ENCODE measurements at regions not wholly inside any gene's neighbourhood (a gene's known extent, or its start where the extent isn't known, plus 50 kb on each side); places are given as distances from the start of the nearest gene placed in this dataset.
"Not testable (repeated sequence)": the region's sequence is repeated elsewhere in the genome, so short reads cannot be mapped to it uniquely, and the experiment has no call there.

DNA sequence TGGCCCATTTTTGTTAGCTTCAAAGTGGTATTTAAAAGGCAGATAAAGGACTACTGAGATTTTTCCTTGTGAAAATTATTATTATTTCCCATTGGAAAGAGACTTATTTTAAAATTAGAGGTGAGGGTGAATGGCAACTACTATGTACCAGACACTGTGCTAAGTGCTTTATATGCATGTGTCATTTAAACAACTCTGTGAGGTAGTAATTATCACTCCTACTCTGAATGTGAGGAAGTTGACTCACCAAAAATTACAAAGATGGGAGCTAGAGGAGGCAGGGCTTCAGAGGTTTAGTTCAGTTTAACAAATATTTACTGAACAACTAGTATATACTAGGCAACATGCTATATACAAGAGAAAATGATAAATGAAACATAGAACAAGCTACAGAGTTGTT is 78.2 kb downstream of the MSL3 start:
- DNase-seq: no peak

- DNase-seq: no peak
Observed at GRCh38 chrX:11837437-11837836, 79.4 kb downstream of the MSL3 start.

DNA sequence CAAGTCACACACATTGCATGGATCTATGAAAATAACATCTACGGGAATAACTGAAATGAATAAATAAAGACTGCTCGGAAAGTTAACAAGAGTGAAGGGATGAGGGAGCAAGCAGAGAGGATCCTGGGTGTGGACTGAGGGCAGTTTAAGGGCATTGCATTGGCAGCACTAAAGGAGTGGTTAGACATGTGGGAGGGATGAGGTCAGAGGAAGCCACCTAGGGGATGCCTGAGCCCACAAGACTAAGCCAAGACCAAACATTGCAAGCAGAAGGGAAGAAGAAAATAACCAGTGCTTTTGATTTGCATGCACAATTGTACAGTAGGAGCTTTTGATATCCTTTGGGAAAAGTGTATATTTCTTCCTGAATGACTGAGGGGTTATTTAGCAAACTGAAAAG is 106.1 kb downstream of the MSL3 start:
- no peak for DNase-seq

GRCh38 chrX:11867610-11868345 is 109.7 kb downstream of the MSL3 start:
- no peak for DNase-seq

- DNase-seq: no peak
Observed at GRCh38 chrX:11870789-11871188, 112.8 kb downstream of the MSL3 start.

GRCh38 chrX:11881485-11882170 is 123.6 kb downstream of the MSL3 start:
- no peak for DNase-seq

GRCh38 chrX:11886745-11887144 is 128.7 kb downstream of the MSL3 start:
- DNase-seq: no peak

GRCh38 chrX:11887175-11887574 is 129.1 kb downstream of the MSL3 start:
- DNase-seq: no peak

DNA sequence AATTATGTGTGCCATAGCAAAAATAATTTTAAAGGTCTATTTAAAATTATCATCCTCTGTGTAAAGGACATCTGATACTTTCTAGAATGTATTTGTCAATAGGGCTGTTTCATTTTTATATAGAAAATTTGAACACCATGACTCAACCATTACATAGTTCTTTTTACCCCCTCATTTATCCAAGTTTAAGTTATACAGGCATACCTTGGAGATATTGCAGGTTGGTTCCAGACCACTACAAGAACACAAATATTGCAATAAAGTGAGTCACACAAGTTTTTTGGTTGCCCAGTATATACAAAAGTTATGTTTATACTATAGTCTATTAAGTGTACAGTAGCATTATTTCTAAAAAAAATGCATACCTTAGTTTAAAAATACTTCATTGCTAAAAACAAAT is 130.4 kb downstream of the MSL3 start:
- DNase-seq: no peak

DNA sequence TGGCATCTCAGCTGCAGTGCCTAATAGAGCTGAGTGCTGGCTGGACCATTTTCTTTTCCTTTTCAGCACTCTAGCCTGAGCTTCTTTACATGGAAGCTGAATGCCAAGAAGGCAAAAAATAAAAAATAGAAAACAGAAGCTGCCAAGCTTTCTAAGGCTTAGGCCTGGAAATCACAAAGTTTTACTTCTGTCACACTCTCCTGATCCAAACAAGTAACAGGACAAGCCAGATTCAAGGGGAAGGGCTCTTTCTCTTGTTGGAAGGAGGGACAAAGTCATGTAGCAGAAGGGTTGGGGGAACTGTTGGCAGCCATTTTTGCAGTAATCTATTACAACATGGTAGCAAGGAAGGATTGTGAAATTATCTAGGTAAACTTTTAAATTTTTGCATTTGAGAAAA is 131.8 kb downstream of the MSL3 start:
- no peak for DNase-seq

- no peak for DNase-seq
Observed at GRCh38 chrX:11890836-11891514, 132.9 kb downstream of the MSL3 start.

DNA sequence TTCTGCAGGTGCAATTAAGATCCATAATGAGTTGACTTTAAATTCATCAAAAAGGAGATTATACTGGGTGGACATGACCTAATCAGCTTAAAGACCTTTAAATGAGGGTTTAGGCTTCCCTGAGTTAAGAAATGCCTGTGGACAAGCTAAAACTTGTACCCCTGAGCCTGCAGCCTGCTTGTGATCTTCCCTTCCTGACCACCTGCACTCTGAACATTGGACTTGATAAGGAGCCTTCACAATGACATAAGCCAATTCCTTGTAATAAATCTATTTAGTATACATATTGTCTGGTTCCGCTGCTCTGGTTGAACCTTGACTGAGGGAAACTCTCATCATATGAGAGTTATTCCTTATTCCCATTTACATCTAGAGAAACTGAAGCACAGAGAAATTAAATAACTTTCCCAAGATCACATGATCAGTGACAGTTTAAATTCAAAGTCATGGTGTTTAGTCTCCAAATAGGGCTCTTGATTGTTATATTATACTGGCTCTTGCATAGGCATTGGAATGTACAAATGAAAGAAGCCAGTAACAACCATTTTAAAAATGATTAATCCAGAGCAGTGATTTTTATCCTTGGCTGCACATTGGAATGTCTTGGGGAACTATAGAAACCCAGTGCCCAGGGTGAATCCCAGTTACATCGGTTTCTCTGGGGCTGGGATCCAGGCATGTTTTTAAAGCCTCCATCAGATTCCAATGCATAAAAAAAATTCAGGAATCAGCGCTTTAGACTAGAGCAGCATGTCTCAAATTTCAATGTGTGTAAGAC is 136.1 kb downstream of the MSL3 start:
- no peak for DNase-seq

- no peak for DNase-seq
Observed at GRCh38 chrX:11899091-11899490, 141.1 kb downstream of the MSL3 start.

DNA sequence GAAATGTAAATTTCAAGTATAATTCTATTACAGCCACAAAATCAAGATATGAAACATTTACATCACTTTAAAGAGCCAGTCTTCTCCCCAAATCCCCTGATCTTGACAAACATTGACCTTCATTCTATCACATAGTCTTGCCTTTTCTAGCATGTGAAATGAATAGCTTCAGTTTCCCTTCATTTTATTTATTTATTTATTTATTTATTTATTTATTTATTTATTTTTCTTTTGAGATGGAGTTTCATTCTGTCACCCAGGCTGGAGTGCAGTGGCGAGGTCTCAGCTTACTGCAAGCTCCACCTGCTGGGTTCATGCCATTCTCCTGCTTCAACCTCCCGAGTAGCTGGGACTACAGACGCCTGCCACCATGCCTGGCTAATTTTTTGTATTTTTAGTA is 147.9 kb downstream of the MSL3 start:
- not testable (repeated sequence) for DNase-seq

DNA sequence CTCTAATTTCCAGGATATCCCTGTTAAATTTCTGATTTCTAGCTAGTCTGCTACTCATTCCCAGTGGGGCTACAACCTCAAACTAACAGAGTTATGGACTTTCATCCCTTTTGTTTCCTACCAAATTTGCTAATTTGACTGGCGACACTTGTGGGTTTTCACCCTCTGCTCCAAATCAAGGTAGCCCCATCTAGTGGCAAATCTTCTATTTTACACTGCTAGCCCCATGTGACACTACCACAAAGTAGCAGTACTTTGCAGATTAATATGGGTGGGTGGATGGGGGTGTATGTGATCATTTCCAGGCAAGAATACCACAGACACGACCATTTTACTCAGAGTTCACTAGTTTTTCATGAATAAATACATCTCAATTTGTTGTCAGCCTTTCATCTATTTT is 150.3 kb downstream of the MSL3 start:
- peak; percentile 1 for DNase-seq

GRCh38 chrX:11913001-11913400 is 155.0 kb downstream of the MSL3 start:
- DNase-seq: no peak

DNA sequence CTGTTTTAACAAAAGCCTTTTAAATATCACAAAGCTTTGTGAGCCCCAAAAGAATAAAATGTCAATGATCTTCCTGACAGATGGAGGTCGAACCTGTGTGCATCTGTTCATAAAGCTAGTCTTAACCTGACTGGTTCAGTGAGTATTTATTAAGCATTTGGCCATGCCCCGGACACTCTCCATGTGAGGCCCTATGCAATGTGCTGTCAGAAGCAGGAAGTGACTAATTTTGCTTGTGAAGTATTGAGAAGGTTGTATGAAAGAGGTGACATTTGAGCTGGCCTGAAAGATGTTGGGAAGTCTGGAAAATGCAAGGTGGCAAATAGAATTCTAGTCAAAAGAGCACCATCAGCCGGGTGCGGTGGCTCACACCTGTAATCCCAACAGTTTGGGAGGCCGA is 171.4 kb downstream of the MSL3 start:
- DNase-seq: no peak

DNA sequence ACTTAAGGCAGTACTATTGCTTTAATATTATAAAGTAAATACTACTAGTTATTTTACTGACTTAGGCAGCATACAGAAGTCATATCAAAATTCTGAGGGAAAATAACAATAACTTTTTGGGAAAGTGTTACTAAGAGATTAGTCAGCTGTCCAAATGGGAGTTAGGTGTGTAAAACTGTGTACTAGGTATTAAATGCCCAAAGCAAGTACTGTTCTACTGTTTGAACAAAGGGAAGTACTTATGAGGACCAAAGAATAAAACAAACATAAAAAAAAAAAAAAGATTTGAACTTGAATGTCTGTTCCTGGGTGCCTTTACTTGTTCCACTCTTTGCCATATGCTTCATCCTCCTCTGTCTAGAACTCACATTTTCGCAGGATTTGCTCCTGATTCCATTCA is 174.4 kb downstream of the MSL3 start:
- DNase-seq: no peak

GRCh38 chrX:11934089-11934488 is 176.1 kb downstream of the MSL3 start:
- no peak for DNase-seq

DNA sequence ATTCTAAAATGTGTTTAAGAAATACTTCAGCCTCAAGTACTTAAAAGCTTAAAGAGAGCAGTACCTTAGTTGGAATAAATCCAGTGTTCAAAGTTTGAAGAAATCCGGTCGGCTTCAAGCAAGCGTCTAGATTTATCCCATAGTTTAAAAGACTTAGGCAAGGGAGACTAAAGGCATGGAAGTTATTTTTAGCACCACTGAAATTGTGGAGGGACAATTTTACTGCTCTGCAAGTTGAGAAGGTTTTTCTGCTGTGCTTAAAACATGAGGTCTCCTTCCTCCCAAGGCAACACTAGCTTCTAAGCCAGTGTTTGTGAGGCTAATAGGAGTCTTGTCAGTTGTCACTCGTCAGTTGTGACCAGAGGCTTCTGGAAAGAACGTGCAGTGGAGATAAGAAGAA is 183.5 kb downstream of the MSL3 start:
- DNase-seq: no peak

GRCh38 chrX:11944501-11944900 is 186.5 kb downstream of the MSL3 start:
- DNase-seq: no peak

- no peak for DNase-seq
Observed at GRCh38 chrX:11949291-11949690, 189.0 kb upstream of the FRMPD4 start.

All from left kidney (tissue), 1 donor.